ENCODE measurements at regions not wholly inside any gene's neighbourhood (a gene's known extent, or its start where the extent isn't known, plus 50 kb on each side); places are given as distances from the start of the nearest gene placed in this dataset.

- no peaks in the 10 kb centered on the region for H3K27me3 ChIP-seq (replicated peaks in 1 of 7)
- no peak for TF ChIP-seq POLR2AphosphoS5 (IDR thresholded peaks at IDR 0.05)
- TF ChIP-seq CTCF (IDR thresholded peaks at IDR 0.05 in 8 of 11, conservative IDR thresholded peaks at IDR 0.05 in 3 of 11): no peak
- TF ChIP-seq POLR2A (IDR thresholded peaks at IDR 0.05): no peak
- no peaks in the 10 kb centered on the region for H3K36me3 ChIP-seq
- no peak overlapping the region for H3K27ac ChIP-seq
- WGBS, 5 donors: 75 to 88% (median 83%) methylated on average over 5 of the region's 5 CpGs
- intact Hi-C loops (cut with DNase I; ENCODE audit: low total_unique reads): no loop called here
- no peaks in the 10 kb centered on the region for H3K4me1 ChIP-seq
- no peaks in the 10 kb centered on the region for H3K9me3 ChIP-seq
- DNase-seq: no peak
- H3K4me3 ChIP-seq: no peak overlapping the region
Measured at GRCh38 chr15:62566248-62566647, 401.2 kb upstream of the C2CD4B start.

- intact Hi-C loops (cut with DNase I; ENCODE audit: low total_unique reads): no loop called here
- WGBS, 5 donors: 90 to 95% (median 94%) methylated on average over 9 of the region's 9 CpGs
Measured at GRCh38 chr15:62567501-62567900, 402.4 kb upstream of the C2CD4B start.

GRCh38 chr15:62568004-62568403, 402.9 kb upstream of the C2CD4B start:
- H3K27me3 ChIP-seq (replicated peaks in 1 of 7): no peaks in the 10 kb centered on the region
- DNase-seq: no peak
- no peaks in the 10 kb centered on the region for H3K36me3 ChIP-seq
- no peaks in the 10 kb centered on the region for H3K4me1 ChIP-seq
- H3K9me3 ChIP-seq: no peaks in the 10 kb centered on the region
- intact Hi-C loops (cut with DNase I; ENCODE audit: low total_unique reads): no loop called here
- no peak overlapping the region for H3K4me3 ChIP-seq
- no peak for TF ChIP-seq CTCF (IDR thresholded peaks at IDR 0.05 in 8 of 11, conservative IDR thresholded peaks at IDR 0.05 in 3 of 11)
- no peak overlapping the region for H3K27ac ChIP-seq
- WGBS, 5 donors: 83 to 93% (median 86%) methylated on average over 7 of the region's 7 CpGs

More at GRCh38 chr15:62567501-62567900, 402.4 kb upstream of the C2CD4B start:
- H3K27me3 ChIP-seq (replicated peaks in 1 of 7): no peaks in the 10 kb centered on the region
- no peak overlapping the region for H3K27ac ChIP-seq
- no peaks in the 10 kb centered on the region for H3K9me3 ChIP-seq
- no peak for TF ChIP-seq CTCF (IDR thresholded peaks at IDR 0.05 in 8 of 11, conservative IDR thresholded peaks at IDR 0.05 in 3 of 11)
- TF ChIP-seq POLR2AphosphoS5 (IDR thresholded peaks at IDR 0.05): no peak
- no peak for TF ChIP-seq POLR2A (IDR thresholded peaks at IDR 0.05)
- no peaks in the 10 kb centered on the region for H3K36me3 ChIP-seq
- no peak for DNase-seq
- no peaks in the 10 kb centered on the region for H3K4me1 ChIP-seq
- no peak overlapping the region for H3K4me3 ChIP-seq

- DNase-seq: no peak
- intact Hi-C loops (cut with DNase I; ENCODE audit: low total_unique reads): no loop called here
- Histone ChIP-seq H3K4me1 (no peaks in the 10 kb centered on the region), H3K9me3 (no peaks in the 10 kb centered on the region), H3K4me3 (no peak overlapping the region), H3K27me3 (replicated peaks in 1 of 7) (no peaks in the 10 kb centered on the region), H3K27ac (no peak overlapping the region), H3K36me3 (no peaks in the 10 kb centered on the region)
- WGBS, 5 donors: 80 to 91% (median 89%) methylated on average over 6 of the region's 6 CpGs
- TF ChIP-seq POLR2AphosphoS5 (IDR thresholded peaks at IDR 0.05): no peak
- TF ChIP-seq POLR2A (IDR thresholded peaks at IDR 0.05): no peak
- no peak for TF ChIP-seq CTCF (IDR thresholded peaks at IDR 0.05 in 8 of 11, conservative IDR thresholded peaks at IDR 0.05 in 3 of 11)
Measured at GRCh38 chr15:62568702-62569101, 403.6 kb upstream of the C2CD4B start.
